IPS DF 4.7 (cell line): ENCODE measurements at regions not wholly inside any gene's neighbourhood (a gene's known extent, or its start where the extent isn't known, plus 50 kb on each side); places are given as distances from the start of the nearest gene placed in this dataset.

Source experiments
- DNase-seq: peaks from one replicate; pipeline ENCODE4 v3.0.0-alpha.2; 2013; ENCODE audit warnings: low spot score; ENCODE audit errors: extremely low read depth

DNA sequence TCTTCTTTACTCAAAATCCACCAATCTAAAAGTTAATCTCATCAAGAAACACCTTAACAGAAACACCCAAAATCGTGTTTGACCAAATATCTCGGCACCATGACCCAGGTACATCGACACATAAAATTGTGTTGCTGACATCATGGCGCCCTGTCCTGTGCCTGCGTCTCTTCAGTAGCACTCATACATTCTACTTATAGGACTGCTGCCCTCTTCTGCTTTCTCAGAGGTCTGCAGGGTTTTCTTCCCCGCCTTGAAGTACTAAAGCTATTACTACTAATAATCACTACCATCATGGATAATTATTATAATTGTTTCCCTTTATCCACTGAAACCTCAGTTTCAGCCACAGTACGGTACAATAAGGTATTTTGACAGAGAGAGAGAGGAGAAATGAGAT lies 1403.1 kb upstream of the TENM3 start:
- no peak for DNase-seq

DNA sequence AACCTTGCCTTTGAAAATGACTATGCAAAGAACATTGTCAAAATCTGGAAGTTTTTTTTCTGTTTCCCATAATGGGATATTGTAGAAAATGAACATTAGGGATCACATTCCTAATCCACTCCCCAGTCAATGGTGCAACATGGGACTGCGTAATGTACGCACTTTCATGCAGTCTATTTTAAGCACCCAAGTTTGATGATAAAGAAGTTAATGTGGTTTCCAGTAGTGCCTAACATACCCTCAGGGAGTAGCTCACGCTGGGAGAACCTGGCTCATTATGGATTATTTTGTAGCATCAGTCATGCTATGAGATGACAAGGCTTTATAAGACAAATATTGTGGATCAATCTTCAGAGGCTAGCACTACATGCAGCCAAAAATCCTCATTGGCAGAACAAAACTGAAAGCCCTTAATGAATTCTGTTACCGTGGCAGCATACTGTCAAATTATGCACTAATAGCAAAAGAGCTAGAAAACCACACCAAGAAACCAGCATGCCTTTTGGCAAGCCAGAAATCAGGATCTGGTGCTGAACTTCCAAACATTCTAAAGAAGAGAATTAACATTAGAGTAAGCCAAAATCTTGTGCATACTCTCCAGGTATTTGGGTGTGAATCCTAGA lies 1392.8 kb upstream of the TENM3 start:
- no peak for DNase-seq

DNA sequence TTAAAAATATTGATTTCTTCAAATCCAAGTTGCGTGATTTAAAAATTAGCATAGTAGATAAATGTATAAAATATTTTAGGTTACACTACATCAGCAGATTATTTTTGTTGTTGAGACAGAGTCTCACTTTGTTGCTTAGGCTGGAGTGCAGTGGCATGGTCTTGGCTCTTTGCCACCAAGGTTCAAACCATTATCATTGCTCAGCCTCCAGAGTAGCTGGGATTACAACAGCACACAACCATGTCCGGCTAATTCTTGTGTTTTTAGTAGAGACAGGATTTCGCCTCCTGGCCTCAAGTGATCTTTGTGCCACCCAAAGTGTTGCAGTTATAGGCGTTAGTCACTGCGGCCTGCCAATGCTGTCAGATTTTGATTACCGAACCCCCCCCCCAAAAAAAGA lies 1390.5 kb upstream of the TENM3 start:
- no peak for DNase-seq

DNA sequence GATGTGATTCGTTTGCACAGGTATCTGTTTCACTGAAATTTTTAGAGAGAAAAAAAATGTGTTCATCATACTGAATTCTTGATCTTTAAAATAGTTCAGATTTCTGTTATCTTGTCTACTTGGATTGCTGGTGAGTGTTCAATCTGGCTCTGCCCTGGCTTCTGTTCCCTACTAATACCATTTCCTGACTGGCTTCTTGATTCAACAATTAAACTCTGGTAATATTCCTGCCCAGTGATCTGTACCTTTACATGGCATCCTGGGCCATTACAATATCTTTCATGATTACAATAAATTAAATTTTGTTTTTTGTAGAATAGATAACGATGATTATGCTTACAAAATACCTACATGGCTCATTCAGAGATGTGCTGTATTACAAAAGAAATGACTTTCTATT lies 1388.0 kb upstream of the TENM3 start:
- no peak for DNase-seq

DNA sequence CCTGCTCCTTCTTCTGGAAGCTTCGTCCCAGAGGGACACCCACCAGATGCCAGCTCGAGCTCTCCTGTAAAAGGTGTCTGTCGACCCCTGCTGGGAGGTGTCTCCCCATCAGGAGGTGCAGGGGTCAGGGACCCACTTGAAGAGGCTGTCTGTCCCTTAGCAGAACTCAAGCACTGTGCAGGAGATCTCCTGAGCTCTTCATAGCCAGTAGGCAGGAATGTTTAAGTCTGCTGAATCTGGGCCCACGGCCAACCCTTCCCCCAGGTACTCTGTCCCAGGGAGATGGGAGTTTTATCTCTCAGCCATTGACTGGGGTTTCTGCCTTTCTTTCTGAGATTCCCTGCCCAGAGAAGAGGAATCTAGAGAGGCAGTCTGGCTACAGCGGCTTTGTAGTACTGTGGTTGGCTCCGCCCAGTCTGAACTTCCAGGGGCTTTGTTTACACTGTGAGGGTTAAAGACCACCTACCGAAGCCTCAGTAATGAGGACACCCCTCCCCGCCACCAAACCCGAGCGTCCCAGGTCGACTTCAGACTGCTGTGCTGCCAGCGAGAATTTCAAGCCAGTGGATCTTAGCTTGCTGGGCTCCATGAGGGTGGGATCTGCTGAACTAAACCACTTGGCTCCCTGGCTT lies 1383.0 kb upstream of the TENM3 start:
- no peak for DNase-seq

DNA sequence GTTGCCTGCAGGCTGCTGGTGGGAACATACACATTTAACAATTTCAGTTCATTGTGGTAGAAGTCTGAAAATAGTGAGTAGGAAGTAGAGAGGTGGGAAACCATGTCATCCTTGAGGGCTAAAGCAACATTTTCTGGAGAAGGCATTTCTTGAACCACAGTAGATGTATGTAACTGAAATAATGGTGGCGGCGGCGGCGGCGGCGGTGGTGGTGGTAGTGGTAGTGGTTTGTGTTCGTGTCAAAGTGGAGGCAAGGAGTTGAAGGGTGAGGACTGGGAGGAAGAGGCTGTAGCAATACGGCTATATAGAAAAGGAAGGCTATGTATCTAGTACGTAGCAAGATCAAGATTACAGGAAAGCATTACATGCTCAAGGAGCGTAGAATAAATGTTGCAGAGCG lies 1381.6 kb upstream of the TENM3 start:
- DNase-seq, result no peak

DNA sequence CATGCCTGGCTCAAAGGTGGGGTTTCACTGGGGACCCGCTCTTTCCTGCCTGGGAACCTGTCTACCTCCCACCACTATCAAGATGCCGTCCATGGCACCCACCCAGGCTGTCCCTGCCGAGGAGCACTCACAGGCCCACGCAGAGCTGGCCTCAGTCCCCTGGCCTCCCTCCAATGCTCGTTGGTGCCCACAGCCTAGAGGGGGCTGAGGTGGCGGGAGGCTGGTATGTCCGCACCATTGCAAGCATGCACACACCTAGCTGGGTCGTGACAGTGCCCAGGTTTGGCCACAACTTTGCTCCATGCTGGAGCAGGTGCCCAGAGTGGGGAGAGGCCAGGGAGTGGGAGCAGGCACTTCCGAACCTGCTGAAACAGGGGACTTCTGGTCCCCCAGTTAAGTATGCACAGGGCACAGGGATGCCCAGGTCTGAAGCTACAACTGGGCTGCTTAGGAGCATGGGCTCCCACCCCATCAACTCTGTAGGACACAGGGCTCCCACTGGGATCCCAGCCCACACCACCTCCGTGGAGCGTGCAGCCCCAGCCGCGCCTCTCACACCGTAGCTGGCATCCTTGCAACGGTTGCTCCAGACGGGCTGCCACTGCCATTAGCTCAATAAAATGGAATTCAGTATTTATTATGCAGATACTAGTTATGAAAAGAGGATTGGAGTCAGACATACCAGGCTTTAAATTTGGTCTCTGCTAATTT lies 1376.1 kb upstream of the TENM3 start:
- no peak for DNase-seq

DNA sequence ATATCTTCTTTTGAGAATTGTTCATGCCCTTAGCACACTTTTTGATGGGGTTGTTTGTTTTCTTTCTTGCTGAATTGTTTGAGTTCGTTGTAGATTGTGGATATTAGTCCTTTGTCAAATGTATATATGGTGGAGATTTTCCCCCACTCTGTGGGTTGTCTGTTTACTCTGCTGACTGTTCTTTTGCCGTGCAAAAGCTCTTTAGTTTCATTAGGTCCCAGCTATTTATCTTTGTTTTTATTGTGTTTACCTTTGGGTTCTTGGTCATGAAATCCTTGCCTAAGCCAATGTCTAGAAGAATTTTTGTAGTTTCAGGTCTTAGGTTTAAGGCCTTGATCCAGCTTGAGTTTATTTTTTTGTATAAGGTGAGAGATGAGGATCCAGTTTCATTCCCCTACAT lies 1372.6 kb upstream of the TENM3 start:
- DNase-seq, result no peak

GRCh38 chr4:180898305-180898704 lies 1344.9 kb upstream of the TENM3 start:
- no peak for DNase-seq

DNA sequence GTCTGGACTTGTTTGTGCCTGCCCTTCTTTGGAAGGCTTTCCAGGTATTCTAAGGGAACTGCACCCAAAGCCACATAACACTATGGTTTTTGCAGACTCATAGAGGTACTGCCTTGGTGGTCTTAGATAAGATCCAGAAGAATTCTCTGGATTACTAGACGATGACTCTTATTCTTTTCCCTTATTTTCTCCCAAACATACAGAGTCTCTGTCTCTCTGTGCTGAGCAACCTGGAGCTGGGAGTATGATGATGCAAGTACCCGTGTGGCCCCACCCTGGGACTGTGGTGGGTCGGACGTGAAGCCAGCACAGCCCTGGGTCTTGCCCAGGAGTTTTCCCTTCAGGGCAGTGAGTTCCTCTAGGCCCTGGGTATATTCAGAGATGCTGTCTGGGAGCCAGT lies 1342.4 kb upstream of the TENM3 start:
- no peak for DNase-seq

DNA sequence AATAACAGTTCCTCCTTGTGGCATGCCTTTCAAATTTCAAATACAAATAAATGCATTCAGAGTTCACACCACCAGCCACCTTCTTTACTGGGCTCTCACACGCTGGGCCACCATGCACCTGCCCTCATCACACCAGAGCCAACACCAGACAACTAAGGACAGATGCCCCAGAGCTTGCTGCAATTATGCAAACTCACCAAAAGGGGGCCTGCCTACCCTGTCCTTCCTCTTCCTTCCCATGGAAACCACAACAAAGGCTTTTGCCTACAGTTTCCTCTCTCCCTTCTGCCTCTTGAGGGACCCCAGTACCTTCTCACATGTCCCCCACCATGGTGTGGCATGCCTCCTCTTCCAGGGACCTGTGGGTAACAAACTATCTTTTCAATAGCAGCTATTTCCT lies 1333.9 kb upstream of the TENM3 start:
- peak; percentile 44 for DNase-seq

DNA sequence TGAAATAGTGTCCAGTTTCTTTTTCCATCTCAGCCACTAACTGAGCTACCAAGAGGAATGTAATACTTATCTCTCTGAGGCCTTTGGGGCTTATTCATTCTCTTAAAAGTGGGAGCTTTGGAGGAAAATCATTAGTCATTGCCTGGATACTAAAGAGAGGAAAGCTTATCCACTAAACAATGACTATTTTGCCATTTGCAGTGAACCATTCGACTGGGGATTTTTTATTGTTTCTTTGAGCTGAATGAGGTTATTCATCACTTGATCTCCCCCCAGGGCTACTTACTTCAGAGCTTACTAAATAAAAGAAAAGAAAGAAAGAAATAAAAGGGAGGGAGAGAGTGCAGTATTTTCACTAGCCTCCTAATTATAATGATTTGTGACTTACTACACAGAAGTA lies 1329.5 kb upstream of the TENM3 start:
- DNase-seq, result no peak

DNA sequence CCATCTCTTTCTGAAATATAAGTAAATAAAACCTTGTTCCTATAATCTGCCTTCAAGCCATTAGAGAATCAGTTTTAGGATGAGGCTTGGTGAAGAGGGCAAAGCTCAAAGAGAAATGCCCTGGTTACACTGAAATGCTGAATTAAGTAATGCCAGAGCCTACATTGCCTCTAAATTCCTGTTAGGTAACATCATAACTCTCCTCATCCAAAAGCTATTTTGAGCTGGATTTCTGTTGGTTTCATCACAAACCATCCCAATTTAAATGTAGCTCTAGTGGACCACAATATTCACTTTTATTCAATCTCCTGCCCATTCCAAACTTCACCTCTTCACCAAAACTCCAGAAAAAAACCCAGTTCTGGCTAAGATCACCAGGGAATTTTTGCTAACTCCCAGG lies 1319.7 kb upstream of the TENM3 start:
- no peak for DNase-seq

GRCh38 chr4:180925805-180926204 lies 1317.4 kb upstream of the TENM3 start:
- no peak for DNase-seq

DNA sequence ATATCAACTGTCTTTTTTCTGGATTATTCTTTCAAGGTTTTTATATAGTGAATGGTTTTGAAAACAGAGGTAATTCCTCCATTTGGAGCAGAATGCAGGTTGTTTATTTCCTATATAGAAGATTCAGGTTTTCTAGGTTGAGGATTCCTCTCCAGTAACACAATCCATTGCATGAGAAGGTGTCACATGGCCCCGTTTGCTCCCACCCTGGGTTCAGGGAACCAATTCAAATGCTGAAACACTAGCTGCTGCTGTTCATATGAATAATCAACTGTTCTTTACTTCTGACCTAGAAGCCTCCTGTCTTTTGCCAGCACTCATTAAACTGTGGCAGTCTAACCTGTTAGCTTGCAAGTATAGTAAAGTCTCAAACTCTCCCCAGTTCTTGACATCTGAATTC lies 1316.9 kb upstream of the TENM3 start:
- no peak for DNase-seq

DNA sequence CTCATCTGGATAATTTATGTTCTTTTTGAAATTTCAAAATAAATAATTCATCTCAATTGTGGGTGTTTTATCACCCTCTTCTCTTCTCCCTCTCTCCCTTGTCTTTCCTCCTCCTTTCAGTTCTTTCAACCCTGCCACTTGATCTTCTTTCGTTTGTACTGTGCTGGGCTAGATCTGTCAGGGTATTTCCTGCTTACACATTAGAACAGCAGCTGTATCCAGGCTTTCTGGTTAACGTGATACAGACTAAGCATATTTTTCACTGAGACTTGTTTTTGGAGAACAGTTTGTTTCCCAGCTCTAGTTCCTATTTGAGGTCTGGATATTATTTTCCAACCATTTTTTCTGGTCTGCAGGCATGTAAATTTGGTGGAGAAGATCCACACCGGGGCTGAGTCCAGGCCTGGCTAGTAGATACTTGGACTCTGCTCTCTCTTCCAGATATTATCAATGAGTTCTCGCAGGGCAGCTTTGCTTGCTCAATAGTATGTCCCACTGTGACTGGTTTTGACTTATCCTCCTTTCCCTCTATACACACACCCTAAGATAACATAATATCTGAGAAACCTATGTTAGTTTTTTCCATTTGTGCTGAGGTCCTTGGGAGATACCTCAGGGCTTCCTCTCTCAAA lies 1310.7 kb upstream of the TENM3 start:
- DNase-seq, result no peak

DNA sequence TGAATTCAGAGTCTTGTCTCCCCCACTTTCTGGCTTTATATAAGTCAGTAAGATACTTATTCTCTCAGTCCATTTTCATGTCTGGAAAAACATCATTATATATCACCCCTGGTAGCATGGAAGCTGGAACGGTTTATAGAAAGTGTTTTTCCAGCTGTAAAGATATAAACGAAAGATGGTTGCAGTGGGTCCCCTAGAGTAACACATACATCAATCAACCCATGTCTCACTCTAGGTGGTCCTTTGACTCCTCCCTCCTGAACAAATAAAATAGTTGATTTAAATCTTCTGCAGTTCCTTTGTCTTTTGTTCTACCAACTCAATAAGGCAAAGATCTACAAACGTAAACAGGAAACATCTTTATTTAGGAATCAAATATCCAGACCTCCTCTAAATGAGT lies 1306.1 kb upstream of the TENM3 start:
- no peak for DNase-seq

DNA sequence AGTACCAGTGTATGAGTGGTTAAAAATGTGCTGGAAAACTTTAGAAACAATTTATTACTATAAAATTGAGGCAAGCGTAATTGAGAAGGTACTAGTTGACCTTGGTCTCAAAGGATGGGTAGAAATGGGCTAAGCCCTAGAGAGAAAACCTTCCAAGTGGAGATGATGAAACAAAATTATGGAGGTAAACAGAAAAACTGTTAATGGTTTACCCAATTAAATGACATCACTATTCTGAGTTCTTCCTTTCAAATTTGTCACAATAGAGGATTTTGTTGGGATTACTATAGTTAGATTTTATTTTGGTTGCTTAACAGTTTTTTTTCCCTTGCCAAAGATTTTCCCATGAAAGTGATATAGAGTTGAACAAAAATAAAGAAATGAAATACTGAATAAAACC lies 1302.5 kb upstream of the TENM3 start:
- no peak for DNase-seq

DNA sequence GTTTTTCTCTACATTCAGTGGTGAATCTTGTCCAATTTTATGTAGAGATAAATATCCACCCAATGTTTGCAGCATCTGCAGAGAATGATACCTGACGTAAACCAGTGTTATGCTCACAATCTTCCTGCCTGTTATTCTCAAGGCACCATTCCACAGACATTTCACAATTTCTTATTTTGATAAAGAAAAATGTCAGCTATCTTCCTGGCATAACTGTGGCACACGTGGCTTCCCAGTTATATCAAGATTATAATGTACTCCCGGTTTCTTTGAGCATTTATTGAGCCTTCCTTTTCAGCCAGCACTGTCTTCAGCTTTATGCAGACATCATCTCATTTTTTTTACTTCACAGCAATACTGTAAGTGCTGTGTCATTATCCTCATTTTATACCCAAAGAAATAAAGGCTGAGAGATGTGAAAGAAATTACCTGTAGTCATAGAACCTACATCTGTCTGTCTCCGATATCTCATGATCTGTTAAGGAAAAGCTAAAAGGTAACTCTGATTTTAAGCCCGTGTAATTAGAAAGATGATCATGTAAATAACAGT lies 1300.8 kb upstream of the TENM3 start:
- no peak for DNase-seq

DNA sequence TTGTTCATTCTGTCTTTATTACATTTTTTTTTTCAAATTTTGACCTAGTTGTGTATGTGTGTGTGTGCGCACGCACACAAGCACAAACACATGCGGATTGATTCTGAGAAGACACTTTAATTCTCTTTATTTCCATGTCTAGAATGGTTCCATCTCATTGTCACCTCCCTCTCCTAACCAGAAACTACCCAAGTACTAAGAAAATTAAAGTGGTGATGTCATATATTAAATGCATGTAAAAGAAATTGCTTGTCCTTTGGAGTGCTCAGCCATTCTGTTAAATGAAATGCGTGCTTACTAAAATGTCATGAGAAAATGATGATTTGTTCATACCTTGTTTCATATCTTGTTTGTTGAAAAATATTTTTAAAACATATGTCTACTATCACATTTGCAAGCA lies 1297.0 kb upstream of the TENM3 start:
- DNase-seq, result no peak

DNA sequence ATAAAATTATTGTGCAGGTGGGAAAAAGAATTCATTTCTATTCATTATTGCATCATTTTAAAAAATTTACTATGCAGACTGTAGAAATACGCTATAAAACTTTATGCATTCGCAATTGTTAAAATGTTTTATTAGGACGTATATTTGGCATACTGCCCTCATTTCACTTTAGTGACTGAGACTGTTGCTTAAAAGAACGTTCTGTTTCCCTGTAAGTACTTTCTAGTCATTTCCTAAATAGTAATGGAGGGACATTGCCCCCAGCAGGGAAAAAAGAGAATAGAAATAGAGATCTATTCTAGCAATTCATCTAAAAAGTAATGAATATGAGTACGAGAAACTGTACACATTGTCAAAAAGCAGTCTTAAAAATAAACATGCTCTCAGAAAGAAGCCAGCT lies 1295.8 kb upstream of the TENM3 start:
- no peak for DNase-seq
